Trophoblast cell (in vitro differentiated cells and primary cell): ENCODE measurements at regions not wholly inside any gene's neighbourhood (a gene's known extent, or its start where the extent isn't known, plus 50 kb on each side); places are given as distances from the start of the nearest gene placed in this dataset.
A peak's percentile ranks its signal among the peaks of the same experiment; 100 is the strongest.
"Not testable (repeated sequence)": the region's sequence is repeated elsewhere in the genome, so short reads cannot be mapped to it uniquely, and the experiment has no call there.

Experiments
- DNase-seq, 2 donors: peaks; one replicate each; pipeline ENCODE4 v3.0.0-alpha.2; 2016
- H2AFZ ChIP-seq: 2 replicates; pipeline ENCODE4 v1.6.1; 2013; ENCODE audit warnings: low read length, moderate library complexity, mild to moderate bottlenecking; ENCODE audit not compliant: insufficient read depth, poor library complexity
- H2AK5ac ChIP-seq: 2 replicates; pipeline ENCODE4 v1.6.1; 2013; ENCODE audit warnings: mild to moderate bottlenecking, low read length
- H2BK120ac ChIP-seq: 2 replicates; pipeline ENCODE4 v1.6.1; 2013; ENCODE audit warnings: low read length, mild to moderate bottlenecking, moderate library complexity; ENCODE audit not compliant: insufficient read depth, poor library complexity
- H2BK12ac ChIP-seq: 2 replicates; pipeline ENCODE4 v1.6.1; 2013; ENCODE audit warnings: mild to moderate bottlenecking, low read length, moderate library complexity
- H2BK5ac ChIP-seq: 2 replicates; pipeline ENCODE4 v1.6.1; 2013; ENCODE audit warnings: low read length, low read depth, moderate library complexity, mild to moderate bottlenecking; ENCODE audit not compliant: poor library complexity
- H3K14ac ChIP-seq: 2 replicates; pipeline ENCODE4 v1.6.1; 2013; ENCODE audit warnings: mild to moderate bottlenecking, low read length
- H3K18ac ChIP-seq: 2 replicates; pipeline ENCODE4 v1.6.1; 2013; ENCODE audit warnings: mild to moderate bottlenecking, low read length
- H3K23ac ChIP-seq: 2 replicates; pipeline ENCODE4 v1.6.1; 2013; ENCODE audit warnings: low read length
- H3K27ac ChIP-seq: 2 replicates; pipeline ENCODE4 v1.5.1; 2013; ENCODE audit warnings: low read depth, mild to moderate bottlenecking, inconsistent platforms, low read length, moderate library complexity
- H3K27me3 ChIP-seq: 2 replicates; pipeline ENCODE4 v1.6.1; 2013; ENCODE audit warnings: inconsistent platforms, mild to moderate bottlenecking, low read length, moderate library complexity; ENCODE audit not compliant: insufficient read depth
- H3K36me3 ChIP-seq, 2 experiments: 1 replicate in 1 of 2; 2 replicates in 1 of 2; pipeline ENCODE4 v1.6.1; 2013; ENCODE audit warnings: low read length in 2 of 2, mild to moderate bottlenecking in 2 of 2, moderate library complexity in 1 of 2; ENCODE audit not compliant: insufficient read depth in 2 of 2, control insufficient read depth in 1 of 2
- H3K4ac ChIP-seq: 2 replicates; pipeline ENCODE4 v1.6.1; 2013; ENCODE audit warnings: low read depth, mild to moderate bottlenecking, low read length, moderate library complexity
- H3K4me1 ChIP-seq, 2 experiments: 1 replicate in 1 of 2; 2 replicates in 1 of 2; pipeline ENCODE4 v1.6.1; 2013; ENCODE audit warnings: low read length in 2 of 2, mild to moderate bottlenecking in 2 of 2, moderate library complexity in 1 of 2; ENCODE audit not compliant: insufficient read depth in 2 of 2, control insufficient read depth in 1 of 2
- H3K4me2 ChIP-seq: 2 replicates; pipeline ENCODE4 v1.6.1; 2013; ENCODE audit warnings: inconsistent platforms, mild to moderate bottlenecking, low read length, moderate library complexity
- H3K4me3 ChIP-seq: 2 replicates; pipeline ENCODE4 v1.5.1; 2013; ENCODE audit warnings: mild to moderate bottlenecking, low read depth, low read length, inconsistent platforms
- H3K79me1 ChIP-seq: one replicate; pipeline ENCODE4 v1.6.1; 2013; ENCODE audit warnings: low read length
- H3K79me2 ChIP-seq: 2 replicates; pipeline ENCODE4 v1.6.1; 2013; ENCODE audit warnings: low read length, mild to moderate bottlenecking; ENCODE audit not compliant: control insufficient read depth, insufficient read depth, poor library complexity
- H3K9ac ChIP-seq: 2 replicates; pipeline ENCODE4 v1.6.1; 2013; ENCODE audit warnings: mild to moderate bottlenecking, low read length
- H3K9me3 ChIP-seq: 2 replicates; pipeline ENCODE4 v1.6.1; 2013; ENCODE audit warnings: low read depth, mild to moderate bottlenecking, control low read depth, inconsistent platforms, low read length; ENCODE audit not compliant: insufficient read depth
- H4K12ac ChIP-seq: 2 replicates; pipeline ENCODE4 v1.6.1; 2013; ENCODE audit warnings: low read depth, mild to moderate bottlenecking, low read length, moderate library complexity
- H4K8ac ChIP-seq: 2 replicates; pipeline ENCODE4 v1.6.1; 2013; ENCODE audit warnings: low read depth, mild to moderate bottlenecking, low read length, moderate library complexity
- H4K91ac ChIP-seq: one replicate; pipeline ENCODE4 v1.6.1; 2013; ENCODE audit warnings: low read depth, mild to moderate bottlenecking, low read length, moderate library complexity
- WGBS: extraction: QIAGEN DNeasy Blood & Tissue Kit; methylation state at CpG from one replicate; pipeline ENCODE4 v1.1.7; 2013; ENCODE audit warnings: missing lambda C conversion rate; ENCODE audit not compliant: insufficient read length, insufficient coverage; ENCODE audit errors: extremely low coverage; 5-methylcytosine and 5-hydroxymethylcytosine counted together

DNA sequence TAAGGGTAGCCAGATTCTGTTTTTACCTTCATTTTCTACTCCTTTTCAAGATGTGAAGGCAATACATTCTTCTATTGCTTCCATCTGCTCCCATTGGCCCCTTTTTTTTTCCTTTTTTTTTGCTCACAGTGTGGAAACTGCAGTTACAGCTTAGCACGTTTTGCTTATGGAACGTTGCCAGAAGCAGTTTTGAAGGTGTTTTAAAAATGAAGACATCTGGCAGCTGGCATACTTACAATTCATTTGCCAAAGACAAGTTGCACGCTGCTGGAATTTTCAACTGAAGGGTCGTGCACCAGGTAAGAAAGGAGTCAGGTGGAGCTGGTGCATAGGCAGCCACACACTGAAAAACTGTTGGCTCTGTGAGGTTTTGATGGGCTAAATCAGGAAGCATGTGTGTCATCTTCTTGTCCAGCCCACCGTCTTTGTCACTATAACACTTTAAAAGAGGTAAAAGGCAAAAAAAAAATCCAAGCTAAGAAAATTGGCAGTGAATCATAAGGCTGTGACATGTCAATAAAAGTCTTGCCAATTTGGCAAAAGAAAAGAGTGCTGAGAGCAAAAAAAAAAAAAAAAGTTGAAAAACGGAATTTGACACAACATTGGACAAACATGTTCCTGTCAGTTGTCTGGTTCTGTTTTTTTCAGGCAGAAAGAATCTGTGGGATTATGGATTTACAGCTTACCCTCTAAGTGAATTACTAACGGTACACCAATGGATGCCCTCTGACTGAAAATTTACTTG lies 225.4 kb upstream of the SOX2 start:
- no peak overlapping the region for H3K4me3 ChIP-seq

DNA sequence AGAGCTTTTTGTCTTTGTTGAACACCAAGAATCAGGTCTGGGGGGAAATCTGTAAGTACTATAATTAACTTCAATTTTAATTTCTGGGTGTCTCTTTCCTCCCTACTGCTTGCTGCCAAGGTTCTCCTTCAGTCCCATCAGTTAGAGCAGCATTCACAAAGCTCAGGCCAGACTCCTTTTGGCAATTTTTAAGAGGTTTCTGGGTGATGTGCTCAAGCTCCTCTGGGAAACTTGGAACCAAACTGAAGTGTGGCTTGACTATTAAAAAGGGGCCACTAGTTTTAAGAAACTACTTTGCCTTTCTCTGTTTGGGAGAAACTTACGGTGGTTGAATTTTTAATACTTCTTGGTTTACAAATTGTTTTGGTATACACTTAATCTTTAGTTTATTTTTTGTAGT lies 227.7 kb upstream of the SOX2 start:
- Histone ChIP-seq H4K8ac (no peak overlapping the region), H3K36me3 (no peaks in the 10 kb centered on the region), H2BK5ac (no peak overlapping the region), H3K79me1 (no peaks in the 10 kb centered on the region), H3K14ac (no peak overlapping the region), H3K4me2 (no peak overlapping the region), H3K9ac (no peak overlapping the region), H4K12ac (no peak overlapping the region), H3K27me3 (no peaks in the 10 kb centered on the region), H3K23ac (no peak overlapping the region), H2AFZ (no peak overlapping the region), H3K4ac (no peak overlapping the region), H4K91ac (no peak overlapping the region), H3K18ac (no peak overlapping the region), H3K27ac (no peak overlapping the region), H3K4me3 (no peak overlapping the region), H3K9me3 (no peaks in the 10 kb centered on the region), H3K4me1 (no peaks in the 10 kb centered on the region), H3K79me2 (no peaks in the 10 kb centered on the region), H2AK5ac (no peak overlapping the region), H2BK120ac (no peak overlapping the region), H2BK12ac (no peak overlapping the region)
- WGBS = no CpG with 5 or more reads among the region's 1 CpG
- DNase-seq = no peak

More for the DNA sequence above, 225.4 kb upstream of the SOX2 start:
- DNase-seq = peak in 1 of 2 donors; percentile 8
- Histone ChIP-seq H3K27me3 (no peaks in the 10 kb centered on the region), H3K9me3 (no peaks in the 10 kb centered on the region), H2BK12ac (no peak overlapping the region), H3K4me1 (no peaks in the 10 kb centered on the region), H3K27ac (no peak overlapping the region), H2BK120ac (no peak overlapping the region), H4K12ac (no peak overlapping the region), H3K36me3 (no peaks in the 10 kb centered on the region), H3K79me1 (no peaks in the 10 kb centered on the region), H4K8ac (no peak overlapping the region), H3K4ac (no peak overlapping the region), H3K14ac (no peak overlapping the region), H3K79me2 (no peaks in the 10 kb centered on the region), H4K91ac (no peak overlapping the region), H2BK5ac (no peak overlapping the region), H3K4me2 (no peak overlapping the region), H2AK5ac (no peak overlapping the region), H3K18ac (no peak overlapping the region), H3K23ac (no peak overlapping the region), H3K9ac (no peak overlapping the region), H2AFZ (no peak overlapping the region)
- WGBS = no CpG with 5 or more reads among the region's 7 CpGs

DNA sequence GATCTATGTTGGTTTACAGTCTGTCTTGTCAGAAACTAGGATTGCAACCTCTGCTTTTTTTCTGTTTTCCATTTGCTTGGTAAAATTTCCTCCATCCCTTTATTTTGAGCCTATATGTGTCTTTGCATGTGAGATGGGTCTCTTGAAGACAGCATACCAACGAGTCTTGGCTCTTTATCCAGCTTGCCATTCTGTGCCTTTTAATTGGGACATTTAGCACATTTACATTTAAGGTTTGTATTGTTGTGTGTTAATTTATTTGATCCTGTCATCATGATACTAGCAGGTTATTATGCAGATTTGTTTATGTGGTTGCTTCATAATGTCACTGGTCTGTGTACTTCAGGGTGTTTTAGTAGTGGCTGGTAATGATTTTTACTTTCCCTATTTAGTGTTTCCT lies 236.6 kb upstream of the SOX2 start:
- H3K79me2 ChIP-seq, H3K9me3 ChIP-seq, H3K4ac ChIP-seq, H4K12ac ChIP-seq, DNase-seq, H2BK120ac ChIP-seq, H2AFZ ChIP-seq, H4K8ac ChIP-seq, H2BK5ac ChIP-seq, H2AK5ac ChIP-seq, H3K4me1 ChIP-seq, H3K27me3 ChIP-seq, H4K91ac ChIP-seq, H3K14ac ChIP-seq, H3K79me1 ChIP-seq, H3K4me3 ChIP-seq, H3K27ac ChIP-seq, H2BK12ac ChIP-seq, H3K36me3 ChIP-seq, H3K4me2 ChIP-seq, H3K23ac ChIP-seq, H3K18ac ChIP-seq, H3K9ac ChIP-seq: not testable (repeated sequence)
- WGBS = no CpG with 5 or more reads among the region's 1 CpG

DNA sequence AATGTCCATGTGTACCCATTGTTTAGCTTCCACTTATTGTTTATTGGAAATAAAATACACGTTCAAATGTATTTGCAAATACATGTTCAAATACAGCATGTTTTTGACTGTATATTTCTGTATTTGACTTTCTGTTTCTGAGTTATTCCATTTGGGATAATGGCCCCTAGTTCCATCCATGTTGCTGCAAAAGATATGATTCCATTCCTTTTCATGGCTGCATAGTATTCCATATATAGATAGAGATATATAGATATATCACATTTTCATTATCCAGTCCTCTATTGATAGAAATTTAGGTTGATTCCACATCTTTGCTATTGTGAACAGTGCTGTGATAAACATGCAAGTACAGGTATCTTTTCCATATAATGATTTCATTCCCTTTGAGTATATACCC lies 241.4 kb upstream of the SOX2 start:
- no peaks in the 10 kb centered on the region for H3K27me3 ChIP-seq
- H3K36me3 ChIP-seq = no peaks in the 10 kb centered on the region
- no peak overlapping the region for H2AK5ac ChIP-seq
- H4K12ac ChIP-seq = no peak overlapping the region
- H3K79me2 ChIP-seq = no peaks in the 10 kb centered on the region
- no peak overlapping the region for H3K4me2 ChIP-seq
- H3K23ac ChIP-seq = no peak overlapping the region
- H3K9ac ChIP-seq = no peak overlapping the region
- DNase-seq = no peak
- no peaks in the 10 kb centered on the region for H3K79me1 ChIP-seq
- WGBS = no CpG with 5 or more reads among the region's 1 CpG
- H3K4me1 ChIP-seq = no peaks in the 10 kb centered on the region
- no peak overlapping the region for H2AFZ ChIP-seq
- no peak overlapping the region for H3K4me3 ChIP-seq
- no peak overlapping the region for H3K4ac ChIP-seq
- H2BK12ac ChIP-seq = no peak overlapping the region
- peaks cover 2% of the 10 kb centered on the region for H3K9me3 ChIP-seq
- H3K14ac ChIP-seq = no peak overlapping the region
- H3K18ac ChIP-seq = no peak overlapping the region
- H2BK120ac ChIP-seq = no peak overlapping the region
- H4K8ac ChIP-seq = no peak overlapping the region
- no peak overlapping the region for H3K27ac ChIP-seq
- H4K91ac ChIP-seq = no peak overlapping the region
- H2BK5ac ChIP-seq = no peak overlapping the region
